ENCODE measurements at regions not wholly inside any gene's neighbourhood (a gene's known extent, or its start where the extent isn't known, plus 50 kb on each side); places are given as distances from the start of the nearest gene placed in this dataset.

DNA sequence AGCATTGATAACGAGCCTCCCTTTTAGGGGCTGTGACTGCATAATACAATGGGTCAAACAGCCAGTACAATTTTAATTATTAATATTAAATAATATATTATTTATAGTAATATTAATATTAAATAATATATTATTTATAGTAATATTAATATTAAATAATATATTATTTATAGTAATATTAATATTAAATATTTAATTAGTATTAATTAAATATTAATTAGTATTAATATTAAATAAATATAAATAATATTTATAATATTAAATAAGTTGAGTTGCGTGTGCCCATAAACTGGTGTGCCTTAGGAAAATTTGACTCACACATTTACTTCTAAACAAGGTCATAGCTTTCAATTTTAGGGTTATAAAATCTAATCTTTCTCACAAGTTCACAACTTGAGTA, 509.3 kb upstream of the RGS18 start:
- Mint-ChIP-seq H3K27me3 (ENCODE audit: low read depth in 3 of 3) (no peaks in the 10 kb centered on the region), H3K4me3 (no peak overlapping the region), H3K9me3 (peaks cover 0 to 49% (median 20%) of the 10 kb centered on the region in 6 donors), H3K4me1 (no peaks in the 10 kb centered on the region), H3K36me3 (no peaks in the 10 kb centered on the region), H3K27ac (no peak overlapping the region)
- no peak for DNase-seq

DNA sequence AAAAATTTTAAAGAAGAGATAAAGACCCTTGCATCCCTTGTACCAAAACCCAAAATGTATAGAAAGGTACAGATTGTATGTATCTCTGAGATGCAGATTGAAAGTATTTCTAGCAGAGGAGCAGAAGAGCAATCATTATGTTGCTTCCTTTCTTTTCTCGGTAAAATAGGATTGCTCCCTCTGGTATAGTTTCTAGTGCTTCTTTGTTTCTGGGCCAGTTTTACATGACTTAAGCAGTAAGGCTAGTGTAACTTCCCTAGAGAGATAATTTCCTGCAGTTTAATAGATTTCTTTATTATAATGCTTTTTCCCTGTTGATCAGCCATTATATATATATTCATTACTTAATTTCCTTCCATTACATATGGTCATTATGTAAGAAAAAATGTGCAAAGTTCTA, 496.2 kb upstream of the RGS18 start:
- H3K4me1 Mint-ChIP-seq = no peaks in the 10 kb centered on the region
- H3K4me3 Mint-ChIP-seq = no peak overlapping the region
- DNase-seq = no peak
- H3K36me3 Mint-ChIP-seq = peaks cover 0 to 3% (median 0%) of the 10 kb centered on the region in 3 donors
- H3K27me3 Mint-ChIP-seq (ENCODE audit: low read depth in 3 of 3) = peaks cover 0 to 1% (median 0%) of the 10 kb centered on the region in 3 donors
- H3K27ac Mint-ChIP-seq = no peak overlapping the region
- H3K9me3 Mint-ChIP-seq = peaks cover 0 to 21% (median 15%) of the 10 kb centered on the region in 6 donors

DNA sequence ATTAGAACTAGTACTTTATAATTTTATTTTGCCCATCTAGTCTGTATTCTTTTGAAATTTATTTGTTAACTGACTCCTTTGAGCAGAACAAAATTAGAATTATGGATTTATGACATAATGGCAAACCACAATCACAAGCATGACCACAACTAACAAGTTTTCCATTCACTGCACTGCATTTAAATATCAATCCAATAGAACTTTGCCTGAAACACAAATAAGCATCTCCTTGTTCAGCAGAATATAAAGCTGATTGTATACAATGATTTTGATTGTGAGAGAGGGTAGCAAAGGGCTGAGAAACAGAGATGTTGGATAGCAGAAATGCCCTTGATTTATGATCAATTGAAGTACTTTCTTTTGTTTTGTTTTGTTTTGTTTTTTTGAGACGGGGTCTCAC, 495.5 kb upstream of the RGS18 start:
- DNase-seq = no peak
- peaks cover 0 to 1% (median 0%) of the 10 kb centered on the region in 3 donors for H3K27me3 Mint-ChIP-seq (ENCODE audit: low read depth in 3 of 3)
- no peak overlapping the region for H3K27ac Mint-ChIP-seq
- no peak overlapping the region for H3K4me3 Mint-ChIP-seq
- peaks cover 0 to 3% (median 0%) of the 10 kb centered on the region in 3 donors for H3K36me3 Mint-ChIP-seq
- no peaks in the 10 kb centered on the region for H3K4me1 Mint-ChIP-seq
- H3K9me3 Mint-ChIP-seq = peaks cover 0 to 21% (median 12%) of the 10 kb centered on the region in 6 donors

DNA sequence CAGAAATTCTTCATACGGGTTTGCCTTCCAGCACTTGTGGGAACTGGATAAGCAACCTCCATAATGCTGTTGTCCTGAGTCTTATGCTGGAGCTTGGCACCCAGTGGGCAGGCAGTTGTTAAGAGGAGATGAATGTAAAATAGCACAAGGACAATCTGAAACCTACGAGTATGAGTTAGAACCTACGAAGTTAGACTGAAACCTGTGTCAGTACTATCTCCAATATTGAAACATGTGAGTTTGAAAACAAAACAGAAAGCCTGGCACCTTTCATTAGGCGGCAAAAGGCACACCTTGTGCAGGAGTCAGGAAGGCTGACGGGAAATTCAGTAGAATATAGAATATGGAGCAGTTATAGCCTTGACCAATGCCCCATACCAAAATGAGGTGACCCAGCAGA, 489.7 kb upstream of the RGS18 start:
- no peaks in the 10 kb centered on the region for H3K36me3 Mint-ChIP-seq
- H3K9me3 Mint-ChIP-seq = peaks cover 6 to 37% (median 15%) of the 10 kb centered on the region in 6 donors
- peaks cover 0 to 1% (median 0%) of the 10 kb centered on the region in 3 donors for H3K27me3 Mint-ChIP-seq (ENCODE audit: low read depth in 3 of 3)
- no peak overlapping the region for H3K4me3 Mint-ChIP-seq
- no peak overlapping the region for H3K27ac Mint-ChIP-seq
- DNase-seq = no peak
- H3K4me1 Mint-ChIP-seq = no peaks in the 10 kb centered on the region

DNA sequence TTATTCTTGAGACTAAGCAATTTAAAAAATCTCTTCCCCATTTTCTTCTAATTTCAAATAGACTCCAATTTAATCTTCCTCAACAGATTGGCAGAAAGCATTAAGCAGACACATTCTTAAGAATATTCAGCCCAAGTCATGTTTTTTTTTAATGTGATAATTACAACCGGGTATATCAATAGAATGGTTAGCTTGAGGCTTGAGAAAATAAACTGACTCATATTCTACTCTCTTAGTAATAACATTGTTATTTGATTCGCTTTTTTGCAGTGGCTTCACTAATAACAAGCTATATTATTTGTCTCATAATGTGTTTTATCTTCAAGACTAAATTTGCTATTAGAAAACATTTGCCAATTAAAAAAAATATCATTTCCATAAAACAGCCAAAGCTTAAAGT, 488.6 kb upstream of the RGS18 start:
- H3K36me3 Mint-ChIP-seq = no peaks in the 10 kb centered on the region
- no peak overlapping the region for H3K4me3 Mint-ChIP-seq
- H3K4me1 Mint-ChIP-seq = no peaks in the 10 kb centered on the region
- no peak overlapping the region for H3K27ac Mint-ChIP-seq
- DNase-seq = no peak
- H3K9me3 Mint-ChIP-seq = peaks cover 4 to 33% (median 11%) of the 10 kb centered on the region in 6 donors
- peaks cover 0 to 1% (median 0%) of the 10 kb centered on the region in 3 donors for H3K27me3 Mint-ChIP-seq (ENCODE audit: low read depth in 3 of 3)

DNA sequence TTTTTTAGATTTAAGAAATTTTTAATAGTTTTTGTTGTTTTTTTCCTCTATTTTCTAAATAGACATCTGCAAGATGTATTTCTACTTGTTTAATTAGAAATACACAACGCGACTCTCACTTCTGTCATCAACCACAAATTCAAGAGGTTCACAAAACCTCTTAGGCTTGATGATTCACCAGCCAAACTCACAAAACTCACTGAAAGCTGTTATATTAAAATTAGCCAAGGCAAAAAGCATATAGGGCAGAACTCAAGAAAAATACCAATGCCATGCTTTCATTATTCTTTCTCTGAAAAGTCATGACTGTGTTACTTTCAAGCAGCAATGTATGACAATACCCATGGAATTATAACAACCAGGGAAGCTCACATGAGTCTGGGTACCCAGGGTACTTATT, 487.0 kb upstream of the RGS18 start:
- DNase-seq = no peak
- Mint-ChIP-seq H3K4me3 (no peak overlapping the region), H3K4me1 (no peaks in the 10 kb centered on the region), H3K27me3 (ENCODE audit: low read depth in 3 of 3) (no peaks in the 10 kb centered on the region), H3K9me3 (peaks cover 4 to 33% (median 10%) of the 10 kb centered on the region in 6 donors), H3K27ac (no peak overlapping the region), H3K36me3 (no peaks in the 10 kb centered on the region)

DNA sequence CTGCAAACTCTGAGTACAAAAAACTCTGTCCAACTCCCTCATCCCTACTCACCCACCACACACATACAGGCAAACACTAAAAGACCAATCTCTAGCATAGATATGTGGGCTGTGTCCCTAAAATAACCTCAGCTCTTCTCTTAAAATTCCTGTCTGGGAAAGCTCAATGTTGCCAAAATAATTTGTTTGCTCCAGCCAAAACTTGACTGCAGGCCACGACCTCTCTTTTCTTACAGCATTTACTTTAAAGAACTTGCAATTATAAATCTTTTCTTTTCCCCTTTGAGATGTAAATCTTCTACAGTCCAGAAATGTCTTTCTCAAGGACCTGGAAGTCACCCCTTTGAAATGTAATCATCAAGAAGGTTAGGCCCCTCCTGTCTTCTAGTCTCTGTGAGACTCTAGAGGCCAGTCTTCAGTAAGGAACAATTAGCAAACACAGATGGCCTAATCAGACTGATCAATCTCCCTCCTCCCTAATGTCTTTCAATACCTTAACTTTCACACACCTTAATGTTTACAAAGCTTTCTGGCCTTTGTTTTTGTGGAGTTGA, 483.6 kb upstream of the RGS18 start:
- peaks cover 4 to 40% (median 13%) of the 10 kb centered on the region in 6 donors for H3K9me3 Mint-ChIP-seq
- H3K4me3 Mint-ChIP-seq = no peak overlapping the region
- H3K27me3 Mint-ChIP-seq (ENCODE audit: low read depth in 3 of 3) = no peaks in the 10 kb centered on the region
- H3K4me1 Mint-ChIP-seq = no peaks in the 10 kb centered on the region
- no peak overlapping the region for H3K27ac Mint-ChIP-seq
- no peak for DNase-seq
- H3K36me3 Mint-ChIP-seq = no peaks in the 10 kb centered on the region

DNA sequence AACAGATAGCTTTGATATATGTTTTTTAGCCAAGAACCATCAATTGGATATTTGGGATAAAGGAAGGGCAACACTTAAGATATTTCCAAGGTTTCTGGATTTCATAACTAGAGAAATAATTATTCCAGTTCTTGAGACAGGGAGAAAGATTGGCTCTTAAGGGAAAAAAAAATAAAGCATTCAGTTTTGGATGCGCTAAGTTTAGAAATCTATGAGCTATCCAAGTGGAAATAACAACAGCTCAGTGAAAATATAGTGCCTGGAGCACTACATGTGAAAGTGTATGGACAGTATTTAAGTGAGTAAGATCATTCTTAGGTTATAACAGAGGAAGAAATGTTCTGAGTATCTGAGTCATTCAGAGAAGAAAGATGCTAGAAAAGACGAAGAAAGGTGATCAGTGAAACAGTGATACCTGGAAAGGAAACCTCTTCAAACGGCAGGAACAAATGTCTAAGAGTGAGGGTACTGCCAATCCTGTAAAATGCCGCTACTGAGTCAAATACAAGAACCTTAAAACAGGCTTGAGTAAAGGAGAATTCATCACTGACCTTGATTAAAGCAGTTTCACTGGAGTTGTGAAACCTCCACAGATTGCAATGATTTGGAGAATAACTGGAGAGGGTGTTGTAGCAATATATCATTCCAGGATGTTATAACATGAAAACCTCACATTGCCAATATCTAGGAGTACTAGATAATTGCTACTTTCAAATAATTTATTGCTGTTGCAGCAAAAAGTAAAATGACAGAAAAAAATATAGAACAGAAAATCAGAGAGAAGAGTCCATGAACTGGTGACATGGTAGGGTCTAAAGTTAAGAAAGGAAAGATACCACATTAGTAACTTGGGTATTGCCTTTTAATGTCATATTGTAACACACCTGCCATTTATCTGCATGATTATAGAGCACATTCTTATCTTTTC, 482.1 kb upstream of the RGS18 start:
- no peak for DNase-seq
- H3K27ac Mint-ChIP-seq = no peak overlapping the region

DNA sequence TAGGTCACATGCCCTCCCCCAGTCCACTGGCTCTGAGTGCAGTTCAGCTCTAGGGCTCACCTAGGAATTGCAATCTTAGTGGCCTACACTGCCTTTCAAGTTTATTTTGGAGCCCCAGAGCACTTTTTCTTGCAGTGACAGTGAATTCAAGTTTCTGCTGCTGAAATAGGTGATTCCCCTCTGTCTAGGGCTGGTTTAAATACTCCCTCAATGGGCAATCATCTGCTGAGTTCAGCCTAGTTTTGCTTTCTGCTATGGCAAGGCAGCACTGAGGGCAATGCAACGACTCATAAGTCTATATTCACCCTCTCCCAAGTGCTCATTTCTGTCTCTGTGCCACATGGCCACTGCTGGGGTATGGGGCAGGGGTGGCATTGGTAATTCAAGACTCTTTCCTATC, 472.6 kb upstream of the RGS18 start:
- Mint-ChIP-seq H3K27me3 (ENCODE audit: low read depth in 3 of 3) (peaks cover 0 to 3% (median 2%) of the 10 kb centered on the region in 3 donors), H3K36me3 (no peaks in the 10 kb centered on the region), H3K4me3 (no peak overlapping the region), H3K9me3 (peaks cover 7 to 34% (median 19%) of the 10 kb centered on the region in 6 donors), H3K4me1 (no peaks in the 10 kb centered on the region), H3K27ac (no peak overlapping the region)
- no peak for DNase-seq

More for the DNA sequence above, 482.1 kb upstream of the RGS18 start:
- Mint-ChIP-seq H3K4me3 (no peak overlapping the region), H3K9me3 (peaks cover 4 to 40% (median 13%) of the 10 kb centered on the region in 6 donors), H3K27me3 (ENCODE audit: low read depth in 3 of 3) (peaks cover 0 to 1% (median 0%) of the 10 kb centered on the region in 3 donors), H3K36me3 (no peaks in the 10 kb centered on the region), H3K4me1 (no peaks in the 10 kb centered on the region)

DNA sequence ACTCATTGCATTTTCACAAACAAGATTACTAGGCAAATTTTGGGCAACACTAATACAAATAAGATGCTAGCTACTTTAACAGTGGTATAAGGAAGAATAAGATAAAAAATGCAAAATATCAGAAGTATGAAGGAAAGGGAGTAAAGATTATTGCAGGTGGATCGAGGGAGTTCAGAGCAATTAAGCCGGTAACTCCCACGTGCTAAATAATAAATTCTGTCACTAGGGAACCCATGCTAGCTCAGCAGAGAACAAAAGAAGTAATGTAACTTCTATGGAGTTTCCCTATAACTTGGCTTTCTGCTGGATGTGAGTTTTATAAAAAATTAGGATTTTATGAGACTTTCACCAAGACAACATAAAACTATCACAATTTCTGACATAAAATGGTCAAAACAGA, 470.5 kb upstream of the RGS18 start:
- Mint-ChIP-seq H3K4me3 (no peak overlapping the region), H3K36me3 (no peaks in the 10 kb centered on the region), H3K4me1 (no peaks in the 10 kb centered on the region), H3K9me3 (peaks cover 4 to 42% (median 13%) of the 10 kb centered on the region in 6 donors), H3K27ac (no peak overlapping the region), H3K27me3 (ENCODE audit: low read depth in 3 of 3) (peaks cover 2% of the 10 kb centered on the region in 3 donors)
- DNase-seq = no peak

DNA sequence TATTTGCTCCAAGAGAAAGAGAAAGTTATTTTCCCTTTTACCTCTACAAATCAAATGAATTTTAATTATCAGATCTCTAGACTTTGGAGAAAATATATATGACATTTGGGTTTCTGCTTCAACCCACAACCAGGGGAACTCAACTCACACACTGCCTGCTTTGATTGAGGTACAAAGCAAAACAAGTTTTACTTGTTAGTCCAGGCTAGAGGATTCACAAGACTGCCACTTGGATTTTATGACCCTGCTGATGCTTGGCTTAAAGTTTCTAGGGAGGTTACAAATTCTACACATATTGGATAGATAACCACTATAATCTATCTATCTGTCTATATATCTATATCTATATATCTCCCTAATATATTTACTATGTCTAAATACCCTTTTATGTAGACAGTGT, 467.3 kb upstream of the RGS18 start:
- no peak for DNase-seq
- Mint-ChIP-seq H3K4me3 (no peak overlapping the region), H3K9me3 (peaks cover 3 to 48% (median 16%) of the 10 kb centered on the region in 6 donors), H3K4me1 (peaks cover 3 to 6% of the 10 kb centered on the region in 2 donors), H3K27ac (no peak overlapping the region), H3K27me3 (ENCODE audit: low read depth in 3 of 3) (peaks cover 0 to 2% (median 1%) of the 10 kb centered on the region in 3 donors), H3K36me3 (peaks cover 0 to 4% (median 0%) of the 10 kb centered on the region in 3 donors)

DNA sequence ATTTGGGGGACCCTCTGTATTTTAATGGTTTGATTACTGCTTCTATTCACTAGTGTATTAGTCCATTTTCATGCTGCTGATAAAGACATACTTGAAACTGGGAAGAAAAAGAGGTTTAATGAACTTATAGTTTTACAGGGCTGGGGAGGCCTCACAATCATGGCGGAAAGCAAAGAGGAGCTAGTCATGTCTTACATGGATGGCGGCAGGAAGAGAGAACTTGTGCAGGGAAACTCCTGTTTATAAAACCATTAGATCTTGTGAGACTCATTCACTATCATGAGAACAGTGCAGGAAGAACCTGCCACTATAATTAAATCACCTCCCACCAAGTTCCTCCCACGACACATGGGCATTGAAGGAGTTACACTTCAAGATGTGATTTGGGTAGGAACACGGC, 464.5 kb upstream of the RGS18 start:
- peaks cover 0 to 2% (median 0%) of the 10 kb centered on the region in 3 donors for H3K27me3 Mint-ChIP-seq (ENCODE audit: low read depth in 3 of 3)
- peaks cover 0 to 4% (median 0%) of the 10 kb centered on the region in 3 donors for H3K36me3 Mint-ChIP-seq

DNA sequence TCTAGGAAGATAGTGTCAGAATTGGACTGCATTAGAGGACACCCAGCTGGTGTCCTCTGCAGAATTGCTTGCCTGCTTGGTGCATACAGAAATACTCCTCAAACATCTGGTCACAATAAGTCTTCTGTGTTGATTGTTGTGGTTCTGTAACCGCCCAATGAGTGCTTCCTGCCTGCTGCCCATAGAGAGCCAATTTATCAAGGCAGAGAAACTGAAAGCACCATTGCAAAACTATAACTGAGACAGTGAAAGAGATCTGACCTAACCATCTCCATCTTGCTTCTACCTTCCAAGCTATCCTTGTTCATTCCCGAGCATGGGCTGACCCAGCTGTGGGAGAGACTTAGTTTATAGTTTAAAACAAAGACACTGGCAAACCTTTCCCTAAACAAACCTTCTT, 462.4 kb upstream of the RGS18 start:
- H3K4me3 Mint-ChIP-seq = peak overlapping the region in 1 of 5 donors; percentile 36
- peaks cover 5 to 65% (median 19%) of the 10 kb centered on the region in 6 donors for H3K9me3 Mint-ChIP-seq
- peaks cover 0 to 2% (median 0%) of the 10 kb centered on the region in 3 donors for H3K27me3 Mint-ChIP-seq (ENCODE audit: low read depth in 3 of 3)
- DNase-seq = no peak
- peak overlapping the region in 1 of 6 donors; percentile 32 for H3K27ac Mint-ChIP-seq
- peaks cover 0 to 4% (median 0%) of the 10 kb centered on the region in 3 donors for H3K36me3 Mint-ChIP-seq
- peaks cover 5 to 16% of the 10 kb centered on the region in 2 donors for H3K4me1 Mint-ChIP-seq

More for the DNA sequence above, 464.5 kb upstream of the RGS18 start:
- Mint-ChIP-seq H3K4me1 (peaks cover 5 to 16% of the 10 kb centered on the region in 2 donors), H3K27ac (no peak overlapping the region), H3K4me3 (no peak overlapping the region), H3K9me3 (peaks cover 2 to 60% (median 21%) of the 10 kb centered on the region in 6 donors)
- no peak for DNase-seq

DNA sequence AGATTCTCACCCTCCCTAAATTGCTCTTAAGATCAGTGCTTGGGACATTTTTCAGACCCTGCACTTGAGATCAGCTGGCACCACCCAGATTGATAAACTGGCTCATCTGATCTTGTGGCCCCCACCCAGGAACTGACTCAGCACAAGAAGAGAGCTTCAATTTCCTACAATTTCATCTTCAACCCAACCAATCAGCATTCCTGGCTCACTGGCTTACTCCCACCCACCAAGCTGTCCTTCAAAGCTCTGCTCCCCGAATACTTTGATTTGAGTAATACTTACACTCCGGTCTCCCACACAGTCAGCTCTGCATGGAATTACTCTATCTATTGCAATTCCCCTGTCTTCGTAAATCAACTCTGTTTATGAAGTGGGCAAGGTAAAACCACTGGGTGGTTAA, 461.9 kb upstream of the RGS18 start:
- Mint-ChIP-seq H3K9me3 (peaks cover 5 to 68% (median 19%) of the 10 kb centered on the region in 6 donors), H3K27ac (no peak overlapping the region), H3K4me1 (peaks cover 5 to 16% of the 10 kb centered on the region in 2 donors), H3K36me3 (peaks cover 0 to 4% (median 0%) of the 10 kb centered on the region in 3 donors), H3K27me3 (ENCODE audit: low read depth in 3 of 3) (peaks cover 0 to 2% (median 0%) of the 10 kb centered on the region in 3 donors), H3K4me3 (no peak overlapping the region)
- no peak for DNase-seq

Data from immature natural killer cell (primary cell).